Liver (tissue), 3 donors: ENCODE measurements at regions not wholly inside any gene's neighbourhood (a gene's known extent, or its start where the extent isn't known, plus 50 kb on each side); places are given as distances from the start of the nearest gene placed in this dataset.

Experiments used
- ATF3 ChIP-seq: IDR thresholded peaks from 2 replicates; pipeline ENCODE4 v1.6.1; 2016; ENCODE audit warnings: antibody characterized with exemption
- FOXA1 ChIP-seq: IDR thresholded peaks from 2 replicates; pipeline ENCODE4 v1.6.1; 2016; ENCODE audit warnings: antibody characterized with exemption
- FOXA2 ChIP-seq: IDR thresholded peaks from 2 replicates; pipeline ENCODE4 v1.6.1; 2016; ENCODE audit warnings: antibody characterized with exemption
- GABPA ChIP-seq, 2 donors: IDR thresholded peaks in 1 of 2; conservative IDR thresholded peaks in 1 of 2; 2 replicates each; pipeline ENCODE4 v1.6.1; 2016; ENCODE audit warnings: antibody characterized with exemption in 2 of 2, mild to moderate bottlenecking in 1 of 2, moderate library complexity in 1 of 2
- HNF4A ChIP-seq, 2 donors: conservative IDR thresholded peaks; 2 replicates each; pipeline ENCODE4 v1.6.1; 2016; ENCODE audit warnings: antibody characterized with exemption in 2 of 2, mild to moderate bottlenecking in 2 of 2
- RAD21 ChIP-seq, 2 donors: IDR thresholded peaks; 2 replicates each; pipeline ENCODE4 v1.6.1; 2016; ENCODE audit warnings: antibody characterized with exemption in 2 of 2, mild to moderate bottlenecking in 2 of 2
- SP1 ChIP-seq: IDR thresholded peaks from 2 replicates; pipeline ENCODE4 v1.6.1; 2018; ENCODE audit warnings: antibody characterized with exemption, mild to moderate bottlenecking
- TF ChIP-seq, protein P1 (sequence below): fragments of 150-350 bp; IDR thresholded peaks from 2 replicates; pipeline ENCODE4 v1.5.1; 2017; ENCODE audit warnings: improper control_type of control experiment, low read depth, low read length; ENCODE audit not compliant: missing input control
- donor health status: healthy.
- donor health status: healthy.

DNA sequence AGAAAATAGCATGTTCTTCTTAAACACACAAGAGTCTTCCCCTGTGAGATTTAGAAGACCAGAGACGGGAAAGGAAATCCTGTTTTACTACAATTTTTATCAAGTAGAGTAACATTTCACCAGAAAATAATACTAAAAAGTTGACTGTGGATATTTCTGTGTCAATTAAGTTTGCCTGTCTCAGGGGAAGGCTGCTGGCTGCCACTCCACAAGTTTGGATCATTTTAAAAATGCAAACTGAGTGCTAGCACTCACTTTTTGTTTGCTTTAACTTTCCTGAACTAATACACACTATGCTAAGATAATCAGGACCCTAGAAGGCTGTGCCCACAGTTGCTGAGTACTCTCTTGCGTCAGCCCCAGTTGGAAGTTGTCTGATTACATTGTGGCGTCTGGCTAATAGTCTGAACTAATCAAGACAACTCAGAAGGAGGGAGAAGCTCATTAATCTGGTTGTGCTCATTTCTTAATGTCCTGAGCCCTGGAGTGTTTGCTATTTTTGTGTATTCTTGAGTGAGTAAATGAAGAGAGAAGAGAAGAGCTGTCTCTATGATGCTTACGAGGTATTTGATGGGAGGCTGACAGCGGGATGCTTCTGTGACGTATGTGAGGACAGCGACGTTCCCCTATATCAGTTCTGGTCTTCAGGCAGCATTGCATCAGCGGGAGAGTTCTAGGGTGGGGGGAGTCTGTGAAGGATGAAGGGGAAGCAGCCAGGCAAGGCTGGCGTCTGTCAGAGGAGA is 664.2 kb downstream of the QKI start:
- no peak for TF ChIP-seq SP1
- TF ChIP-seq, protein P1, sequence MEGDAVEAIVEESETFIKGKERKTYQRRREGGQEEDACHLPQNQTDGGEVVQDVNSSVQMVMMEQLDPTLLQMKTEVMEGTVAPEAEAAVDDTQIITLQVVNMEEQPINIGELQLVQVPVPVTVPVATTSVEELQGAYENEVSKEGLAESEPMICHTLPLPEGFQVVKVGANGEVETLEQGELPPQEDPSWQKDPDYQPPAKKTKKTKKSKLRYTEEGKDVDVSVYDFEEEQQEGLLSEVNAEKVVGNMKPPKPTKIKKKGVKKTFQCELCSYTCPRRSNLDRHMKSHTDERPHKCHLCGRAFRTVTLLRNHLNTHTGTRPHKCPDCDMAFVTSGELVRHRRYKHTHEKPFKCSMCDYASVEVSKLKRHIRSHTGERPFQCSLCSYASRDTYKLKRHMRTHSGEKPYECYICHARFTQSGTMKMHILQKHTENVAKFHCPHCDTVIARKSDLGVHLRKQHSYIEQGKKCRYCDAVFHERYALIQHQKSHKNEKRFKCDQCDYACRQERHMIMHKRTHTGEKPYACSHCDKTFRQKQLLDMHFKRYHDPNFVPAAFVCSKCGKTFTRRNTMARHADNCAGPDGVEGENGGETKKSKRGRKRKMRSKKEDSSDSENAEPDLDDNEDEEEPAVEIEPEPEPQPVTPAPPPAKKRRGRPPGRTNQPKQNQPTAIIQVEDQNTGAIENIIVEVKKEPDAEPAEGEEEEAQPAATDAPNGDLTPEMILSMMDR = no peak
- TF ChIP-seq GABPA (IDR thresholded peaks at IDR 0.05 in 1 of 2, conservative IDR thresholded peaks at IDR 0.05 in 1 of 2) = no peak
- no peak for TF ChIP-seq FOXA2
- TF ChIP-seq FOXA1 = no peak
- TF ChIP-seq RAD21 (IDR thresholded peaks at IDR 0.05) = no peak
- TF ChIP-seq HNF4A (conservative IDR thresholded peaks at IDR 0.05) = no peak
- TF ChIP-seq ATF3 = no peak
